ENCODE measurements at regions not wholly inside any gene's neighbourhood (a gene's known extent, or its start where the extent isn't known, plus 50 kb on each side); places are given as distances from the start of the nearest gene placed in this dataset.
A peak's percentile ranks its signal among the peaks of the same experiment; 100 is the strongest.
"Not testable (repeated sequence)": the region's sequence is repeated elsewhere in the genome, so short reads cannot be mapped to it uniquely, and the experiment has no call there.

DNA sequence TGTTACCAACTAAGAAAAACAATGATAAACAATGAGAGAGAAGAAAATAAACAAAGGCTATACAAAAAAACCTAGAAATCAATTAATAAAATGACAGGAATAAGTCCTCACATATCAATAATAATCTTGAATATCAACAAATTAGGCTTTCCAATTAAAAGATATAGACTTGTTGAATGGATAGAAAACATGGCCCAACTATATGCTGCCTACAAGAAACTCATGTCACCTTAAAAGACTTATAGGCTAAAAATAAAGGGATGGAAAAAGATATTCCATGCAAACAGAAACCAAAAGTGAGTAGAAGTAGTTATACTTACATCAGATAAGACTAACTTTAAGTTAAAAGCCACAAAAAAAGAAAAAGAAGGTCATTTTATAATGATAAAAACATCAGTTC, 183.9 kb downstream of the MYRFL start:
- no peak for ATAC-seq

DNA sequence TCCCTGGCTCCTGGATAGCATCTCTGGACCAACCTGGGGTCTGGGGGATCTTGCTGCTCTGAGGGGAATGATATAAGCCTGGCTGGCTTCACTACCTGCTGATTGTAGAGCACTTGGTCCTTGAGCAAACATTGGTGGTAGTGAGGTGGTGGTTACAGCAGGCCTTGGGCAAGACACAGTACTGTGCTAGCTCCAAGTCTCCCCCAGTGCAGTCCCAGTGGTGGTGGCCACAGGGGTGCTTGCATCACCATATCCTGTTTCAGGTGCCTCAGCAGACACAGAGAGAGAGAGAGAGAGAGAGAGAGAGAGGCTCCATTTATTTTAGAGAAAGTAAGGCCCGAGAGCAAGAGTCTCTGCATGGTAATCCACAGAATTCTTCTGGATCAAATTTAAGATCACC, 186.3 kb downstream of the MYRFL start:
- no peak for ATAC-seq

DNA sequence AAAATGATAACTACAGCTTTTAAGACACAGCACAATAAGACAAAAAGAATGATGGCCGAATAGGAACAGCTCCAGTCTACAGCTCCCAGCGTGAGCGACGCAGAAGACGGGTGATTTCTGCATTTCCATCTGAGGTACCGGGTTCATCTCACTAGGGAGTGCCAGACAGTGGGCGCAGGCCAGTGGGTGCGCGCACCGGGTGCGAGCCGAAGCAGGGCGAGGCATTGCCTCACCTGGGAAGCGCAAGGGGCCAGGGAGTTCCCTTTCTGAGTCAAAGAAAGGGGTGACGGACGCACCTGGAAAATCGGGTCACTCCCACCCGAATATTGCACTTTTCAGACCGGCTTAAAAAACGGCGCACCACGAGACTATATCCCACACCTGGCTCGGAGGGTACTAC, 188.0 kb downstream of the MYRFL start:
- ATAC-seq, result not testable (repeated sequence)

DNA sequence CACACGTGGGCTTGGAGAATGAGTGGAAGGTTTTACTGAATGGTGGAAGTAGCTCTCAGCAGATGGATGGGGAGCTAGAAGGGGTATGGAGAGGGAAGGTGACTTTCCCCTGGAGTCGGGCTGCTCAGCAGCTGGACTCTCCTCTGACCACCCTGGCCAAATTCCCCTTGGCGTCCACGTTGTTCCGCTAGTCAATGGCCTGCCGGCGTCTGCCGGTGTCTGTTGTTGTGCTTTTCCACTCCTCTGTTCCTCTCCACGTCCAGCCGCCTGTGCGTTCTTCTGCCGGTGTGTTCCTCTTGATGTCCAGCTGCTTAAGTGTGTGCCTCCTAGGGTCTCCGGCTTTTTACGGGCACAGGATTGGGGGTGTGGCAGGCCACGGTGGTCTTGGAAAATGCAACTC, 203.5 kb downstream of the MYRFL start:
- no peak for ATAC-seq

DNA sequence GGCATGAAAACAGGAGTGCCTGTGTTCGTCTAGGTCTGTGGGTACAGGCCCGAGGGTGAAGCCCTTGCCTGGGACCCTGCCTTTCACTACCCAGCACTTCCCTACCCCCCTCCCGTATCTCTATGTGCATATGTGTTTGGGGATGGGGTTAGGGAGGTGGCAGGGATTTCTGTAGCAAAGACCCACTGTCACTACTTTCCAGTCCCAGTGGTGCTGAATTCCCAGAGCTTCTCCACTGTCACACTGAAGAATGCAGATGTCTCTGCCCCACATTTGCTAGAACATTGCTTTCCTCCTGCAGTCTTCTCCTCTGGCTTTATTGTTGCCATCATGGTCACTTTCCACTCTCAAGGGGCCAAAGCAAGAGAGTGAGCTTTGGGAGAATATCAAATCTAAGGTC, 203.9 kb downstream of the MYRFL start:
- ATAC-seq, result peak; percentile 21

DNA sequence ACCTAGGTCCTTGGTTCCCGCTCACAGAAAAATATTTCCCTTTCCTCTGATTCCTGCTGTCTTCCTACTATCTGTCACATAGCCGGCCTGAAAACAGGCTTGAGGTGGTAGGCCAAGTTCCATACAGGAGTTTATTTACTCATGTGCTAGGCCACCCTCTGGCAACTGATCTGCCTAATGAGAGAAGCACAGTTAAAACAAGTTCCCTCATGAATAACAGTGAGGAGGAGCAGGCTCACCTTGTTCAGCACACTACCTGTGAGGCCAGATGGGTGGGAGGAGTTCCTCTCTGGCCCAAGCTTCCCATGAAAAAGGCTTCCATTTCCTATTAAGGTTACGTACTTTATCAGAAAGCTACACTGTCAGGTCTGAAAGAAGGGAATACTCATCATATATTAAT, 206.0 kb downstream of the MYRFL start:
- peak; percentile 98 for ATAC-seq

DNA sequence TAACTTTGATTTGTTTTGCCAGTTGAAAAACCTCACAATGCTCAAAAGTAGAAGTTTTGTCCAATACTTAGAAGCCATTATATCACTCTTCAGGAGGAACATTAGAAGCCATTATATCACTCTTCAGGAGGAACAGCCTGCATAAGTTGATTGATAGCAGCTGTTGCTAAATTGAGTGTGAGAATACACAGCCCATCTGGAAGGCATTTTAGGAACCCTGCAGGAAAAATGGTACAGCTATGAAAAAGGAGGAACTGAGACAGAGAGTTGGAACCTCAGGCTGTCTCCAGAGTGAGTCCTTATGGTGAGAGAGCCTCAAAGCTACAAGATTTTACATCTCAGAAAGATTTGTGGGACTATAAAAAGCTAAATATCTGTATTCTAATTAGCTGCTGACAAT, 207.0 kb downstream of the MYRFL start:
- ATAC-seq, result no peak

DNA sequence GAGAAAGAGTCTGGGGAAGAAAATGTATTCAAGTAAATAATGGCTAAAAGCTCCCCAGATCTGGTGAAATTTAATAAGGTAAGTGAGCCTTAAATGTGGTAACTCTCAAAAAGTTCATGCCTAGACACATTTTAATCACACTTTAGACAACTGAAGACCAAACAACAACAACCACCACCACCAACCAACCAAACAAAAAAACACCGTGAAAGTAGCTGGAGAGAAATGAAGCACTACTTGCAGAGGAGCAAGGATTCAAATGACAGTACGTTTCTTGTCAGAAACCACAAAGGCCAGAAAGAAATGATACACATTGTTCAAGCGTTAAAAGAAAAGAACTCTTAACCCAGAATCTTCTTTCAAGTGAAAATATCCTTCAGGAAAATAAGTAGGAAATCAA, 208.3 kb downstream of the MYRFL start:
- ATAC-seq, result no peak

DNA sequence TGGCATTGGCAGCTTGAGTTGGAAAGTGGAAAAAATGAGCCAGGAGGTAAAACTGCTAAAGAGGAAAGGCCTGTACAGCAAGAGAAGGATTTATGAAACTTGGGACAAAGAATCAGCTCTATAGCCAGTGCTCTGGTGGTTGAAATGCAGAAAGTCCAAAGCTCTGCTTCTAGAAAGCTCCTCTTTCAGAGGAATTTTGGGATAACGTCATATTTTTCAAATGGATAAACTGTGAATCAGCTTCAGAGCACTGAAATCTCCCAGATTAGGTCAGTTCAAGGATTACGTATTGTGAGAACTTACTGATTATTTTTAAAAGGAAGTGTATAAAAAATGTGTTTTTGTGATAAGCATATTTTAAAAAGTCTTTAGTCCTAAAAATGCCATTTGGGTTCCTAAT, 203.1 kb upstream of the CNOT2 start:
- no peak for ATAC-seq

DNA sequence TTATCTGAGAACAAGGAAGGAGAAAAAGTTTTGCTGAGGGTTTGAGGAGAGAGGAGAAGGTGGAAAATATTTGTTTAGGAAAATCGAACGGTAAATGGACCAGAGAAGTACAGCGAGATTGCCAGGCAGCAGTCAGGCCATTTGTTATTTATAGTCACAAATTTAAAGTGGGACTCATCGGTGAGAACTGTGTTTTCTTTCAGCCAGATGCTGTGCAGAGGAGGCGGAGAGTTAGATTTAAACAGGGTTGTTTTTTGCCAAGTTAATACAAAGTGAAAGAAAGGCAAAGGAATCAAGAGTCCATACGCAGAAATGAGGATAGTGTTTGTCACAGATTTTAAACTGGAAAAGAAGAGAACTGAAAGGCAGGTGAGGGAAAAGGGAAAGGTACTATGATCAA, 200.6 kb upstream of the CNOT2 start:
- ATAC-seq, result no peak

DNA sequence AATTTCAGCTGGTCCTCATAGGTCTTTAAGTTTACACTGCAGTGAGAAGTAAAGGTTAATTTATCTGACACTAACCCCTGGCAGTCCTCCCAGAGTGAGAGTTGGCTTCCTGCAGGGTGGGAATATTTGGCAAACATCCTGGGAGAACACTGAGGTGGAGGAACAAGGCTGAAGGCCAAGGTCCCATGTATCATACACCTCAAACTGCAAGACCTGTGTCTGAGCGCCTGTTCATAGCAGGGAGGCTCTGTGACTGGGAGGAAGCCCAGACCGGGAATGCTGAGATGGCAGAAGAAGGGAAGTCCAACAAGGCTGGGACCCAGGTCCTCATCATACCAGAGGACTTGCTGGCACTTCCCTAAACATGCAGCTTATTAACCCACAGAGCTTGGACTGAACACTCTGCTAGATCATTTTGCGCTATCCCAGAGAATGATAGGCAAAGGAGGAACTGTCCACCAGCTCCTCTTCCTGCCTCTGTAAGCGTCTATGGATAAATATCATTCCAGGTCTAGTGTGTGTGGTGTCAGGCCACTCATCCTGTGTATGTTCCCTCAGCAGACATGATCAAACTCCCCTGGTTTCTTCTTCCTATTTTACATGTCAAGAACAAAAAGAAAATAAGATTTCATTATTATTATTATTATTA, 199.6 kb upstream of the CNOT2 start:
- ATAC-seq, result peak; percentile 20

DNA sequence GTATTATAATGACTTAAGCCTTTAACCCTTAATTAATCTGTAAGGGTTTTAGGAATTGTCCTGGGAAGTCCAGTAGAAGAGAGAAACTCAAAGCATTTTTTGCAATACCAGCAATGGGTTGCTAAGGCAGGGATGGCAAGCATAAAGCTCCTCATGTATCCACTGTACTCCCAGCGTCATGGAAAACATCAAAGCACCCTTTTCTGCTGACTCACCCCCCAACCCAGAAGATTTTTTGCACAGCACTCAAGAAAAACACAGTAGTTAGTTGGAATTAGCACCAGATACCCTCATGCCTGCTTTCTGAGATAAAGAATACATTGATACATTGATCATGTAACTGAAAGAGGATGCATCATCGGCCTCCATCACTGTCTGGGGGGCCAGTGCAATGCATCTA, 199.1 kb upstream of the CNOT2 start:
- no peak for ATAC-seq

DNA sequence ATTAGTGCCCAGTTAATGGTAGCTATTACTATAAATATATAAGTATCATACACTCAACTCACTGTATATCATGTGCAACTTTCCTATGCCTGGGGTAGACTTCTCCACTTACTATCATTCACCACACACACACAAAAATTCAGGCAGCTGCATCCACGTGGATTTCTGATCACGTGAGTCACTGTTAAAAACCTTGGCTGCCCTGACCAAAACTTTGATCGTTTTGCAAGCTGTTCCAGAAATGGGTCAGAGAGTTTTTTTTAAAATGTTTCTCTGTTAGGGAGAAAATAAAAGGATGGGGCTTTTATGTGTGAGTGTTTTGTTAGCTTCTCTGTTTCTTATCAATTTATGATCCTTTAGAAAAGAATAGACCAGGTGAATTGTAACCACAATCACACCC, 198.2 kb upstream of the CNOT2 start:
- ATAC-seq, result no peak

DNA sequence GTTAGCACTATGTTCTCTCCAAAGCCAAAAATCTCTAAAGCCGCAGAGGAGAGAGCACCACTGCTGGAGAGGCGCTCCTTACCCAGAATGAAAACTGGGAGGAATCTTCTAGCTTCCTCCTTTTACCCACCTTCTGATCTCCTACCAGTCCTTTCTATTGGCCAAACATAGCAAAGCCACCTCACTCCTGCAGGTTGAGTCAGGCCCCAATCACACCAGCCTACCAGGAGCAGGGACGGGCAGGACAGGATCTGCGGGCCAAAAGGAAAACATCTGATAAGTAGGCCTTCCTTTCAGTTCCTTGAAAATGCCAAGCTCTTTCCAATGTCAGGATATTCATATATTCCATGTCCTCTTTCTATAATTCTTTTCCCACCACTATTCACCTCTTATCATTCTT, 197.7 kb upstream of the CNOT2 start:
- no peak for ATAC-seq

DNA sequence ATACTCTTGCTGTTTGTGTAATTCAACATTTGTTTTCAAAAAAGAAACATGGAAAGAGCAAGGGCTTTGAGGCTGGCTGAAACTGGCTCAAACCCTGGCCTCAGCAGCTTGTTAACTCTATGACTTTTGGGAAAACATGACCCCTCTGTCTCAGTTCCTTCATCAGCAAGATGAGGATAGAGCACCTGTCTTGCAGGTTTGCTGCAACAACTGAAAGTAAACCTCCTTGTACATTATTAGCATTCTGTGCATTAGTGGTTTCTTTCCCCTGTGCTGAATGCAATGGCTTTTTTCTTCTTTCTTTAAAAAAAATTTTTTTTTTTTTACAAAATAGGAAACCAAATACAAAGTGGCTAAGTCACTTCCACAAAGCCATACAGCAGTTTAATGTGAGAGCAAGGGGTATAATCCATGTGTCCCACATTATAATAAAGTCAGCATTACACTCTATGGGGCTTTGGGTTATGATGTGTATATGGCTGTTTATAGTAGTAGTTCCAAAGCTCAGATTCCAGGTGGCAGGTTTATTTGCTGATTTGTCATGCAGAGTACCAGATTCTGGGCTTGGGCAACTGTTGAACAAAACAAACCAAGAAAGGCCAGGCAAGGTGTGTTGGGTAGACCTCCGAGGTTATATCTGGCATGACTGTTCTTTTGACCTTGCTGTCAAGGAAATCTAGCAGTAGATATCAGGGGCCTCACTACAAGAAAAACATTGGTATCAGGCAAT, 194.5 kb upstream of the CNOT2 start:
- no peak for ATAC-seq

DNA sequence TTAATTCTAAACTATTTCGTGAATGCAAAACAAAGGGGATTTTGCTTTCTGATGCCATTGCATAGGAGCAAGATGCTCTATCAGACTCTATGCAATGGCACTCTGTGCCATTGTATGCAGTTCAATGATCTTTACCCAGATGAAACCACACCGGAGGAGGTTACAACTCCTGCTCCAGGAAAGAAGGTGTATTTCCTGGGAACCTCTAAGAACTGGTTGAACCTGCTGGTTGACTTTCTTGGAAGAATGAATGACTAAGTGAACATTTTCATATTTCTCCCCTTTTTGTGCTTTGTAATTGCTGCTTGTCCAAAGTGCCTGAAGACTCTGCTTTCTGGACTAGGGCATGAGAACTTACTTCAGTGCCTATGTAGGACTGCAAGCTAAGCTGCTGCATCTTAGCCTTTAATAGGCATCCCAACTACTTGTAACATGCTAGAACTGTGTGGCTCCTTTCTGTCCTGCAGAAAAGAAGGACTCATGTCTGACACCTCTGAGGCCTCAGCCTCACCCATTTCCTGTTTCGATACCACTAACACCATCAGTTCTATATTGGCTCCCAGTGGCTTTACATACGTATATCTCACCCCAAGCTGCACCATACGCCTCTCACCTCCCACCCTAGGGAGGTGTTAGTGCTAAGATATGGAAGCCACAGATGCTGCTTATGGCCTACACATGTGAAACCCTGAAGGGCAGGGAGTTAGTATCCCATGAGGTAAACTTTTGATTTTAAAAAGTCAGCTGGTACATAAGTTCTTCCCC, 193.5 kb upstream of the CNOT2 start:
- peak; percentile 88 for ATAC-seq

DNA sequence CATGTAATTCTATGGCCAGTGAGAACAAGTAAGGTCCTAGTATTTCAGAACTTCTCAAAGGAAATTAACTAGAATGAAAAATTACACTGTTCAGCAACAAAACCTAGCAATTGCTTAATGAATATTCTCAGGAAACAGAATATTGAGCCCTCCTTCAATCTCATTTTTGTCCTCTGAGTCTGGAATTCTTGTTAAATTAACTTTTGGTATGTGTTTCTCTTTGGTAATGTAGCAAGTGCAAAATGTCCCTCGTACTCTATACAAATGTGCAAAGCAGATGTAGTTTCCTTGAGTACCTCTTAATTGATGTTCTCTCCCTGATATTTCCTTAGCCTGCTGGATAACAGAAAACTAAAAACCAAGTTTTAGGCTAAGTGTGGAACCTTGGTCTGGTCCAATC, 190.8 kb upstream of the CNOT2 start:
- ATAC-seq, result no peak

DNA sequence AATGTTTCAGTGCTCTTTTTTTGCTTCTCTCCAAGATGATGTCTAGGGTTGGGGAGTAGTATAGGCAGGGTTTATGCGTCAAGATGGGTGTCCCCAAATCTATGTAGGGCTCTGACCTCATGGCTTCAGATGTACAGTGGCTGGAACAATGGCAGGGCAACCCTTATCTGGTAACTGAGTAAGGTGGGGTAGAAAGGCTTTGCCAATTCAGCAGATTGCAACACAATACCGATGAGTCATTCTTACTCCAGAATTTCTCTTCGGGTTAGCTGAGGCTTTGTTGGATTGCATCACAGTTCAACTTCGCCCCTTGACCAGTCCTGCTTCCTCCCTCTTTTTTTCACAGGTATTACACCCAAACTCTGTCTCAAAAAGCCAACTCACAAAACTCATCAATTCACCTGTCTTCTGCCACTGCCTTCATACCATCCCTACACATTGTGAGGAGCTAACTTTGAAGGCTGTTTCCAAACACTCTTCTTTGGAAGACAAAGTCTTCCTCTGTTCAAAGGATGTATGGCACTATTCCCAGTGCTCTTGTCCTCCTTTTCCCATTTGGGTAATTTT, 190.2 kb upstream of the CNOT2 start:
- peak; percentile 81 for ATAC-seq

DNA sequence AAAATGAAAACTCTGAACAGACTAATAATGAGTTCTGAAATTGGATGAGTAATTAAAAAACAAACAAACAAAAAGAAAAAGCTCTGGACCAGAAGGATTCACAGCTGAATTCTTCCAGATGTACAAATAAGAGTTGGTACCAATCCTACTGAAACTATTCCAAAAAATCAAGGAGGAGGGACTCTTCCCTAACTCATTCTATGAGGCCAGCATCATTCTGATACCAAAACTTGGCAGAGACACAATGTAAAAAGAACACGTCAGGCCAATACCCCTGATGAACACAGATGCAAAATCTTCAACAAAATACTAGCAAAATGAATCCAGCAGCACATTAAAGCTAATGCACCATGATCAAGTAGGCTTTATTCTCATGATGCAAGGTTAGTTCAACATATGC, 183.9 kb upstream of the CNOT2 start:
- ATAC-seq, result no peak

DNA sequence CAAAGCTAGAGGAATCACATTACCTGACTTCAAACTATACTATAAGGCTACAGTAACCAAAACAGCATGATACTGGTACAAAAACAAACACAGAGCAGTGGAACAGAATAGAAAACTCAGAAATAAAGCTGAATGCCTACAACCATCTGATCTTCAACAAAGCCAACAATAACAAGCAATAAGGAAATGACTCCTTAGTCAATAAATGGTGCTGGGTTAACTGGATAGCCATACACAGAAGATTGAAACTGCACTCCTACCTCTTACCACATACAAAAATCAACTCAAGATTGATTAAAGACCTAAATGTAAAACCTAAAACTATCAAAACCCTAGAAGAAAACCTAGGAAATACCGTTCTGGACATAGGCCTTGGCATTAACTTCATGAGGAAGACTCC, 182.6 kb upstream of the CNOT2 start:
- ATAC-seq, result no peak

DNA sequence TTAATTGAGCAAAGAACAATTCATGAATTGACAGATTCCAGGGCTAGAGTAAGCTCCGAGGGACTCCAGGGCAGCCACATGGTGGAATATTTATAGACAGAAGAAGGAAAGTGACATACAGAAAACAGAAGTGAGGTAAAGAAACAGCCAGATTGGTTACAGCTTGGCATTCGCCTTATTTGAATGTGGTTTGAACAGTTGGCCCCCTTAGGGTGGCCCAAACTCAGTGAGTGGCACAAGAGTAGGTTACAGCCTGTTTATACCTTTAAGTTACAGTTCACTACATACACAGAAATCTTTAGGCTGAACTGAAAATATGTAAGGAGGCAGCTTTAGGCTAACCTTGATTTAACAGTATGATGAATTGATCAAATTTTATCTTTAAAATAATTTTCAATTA, 174.5 kb upstream of the CNOT2 start:
- ATAC-seq, result no peak

DNA sequence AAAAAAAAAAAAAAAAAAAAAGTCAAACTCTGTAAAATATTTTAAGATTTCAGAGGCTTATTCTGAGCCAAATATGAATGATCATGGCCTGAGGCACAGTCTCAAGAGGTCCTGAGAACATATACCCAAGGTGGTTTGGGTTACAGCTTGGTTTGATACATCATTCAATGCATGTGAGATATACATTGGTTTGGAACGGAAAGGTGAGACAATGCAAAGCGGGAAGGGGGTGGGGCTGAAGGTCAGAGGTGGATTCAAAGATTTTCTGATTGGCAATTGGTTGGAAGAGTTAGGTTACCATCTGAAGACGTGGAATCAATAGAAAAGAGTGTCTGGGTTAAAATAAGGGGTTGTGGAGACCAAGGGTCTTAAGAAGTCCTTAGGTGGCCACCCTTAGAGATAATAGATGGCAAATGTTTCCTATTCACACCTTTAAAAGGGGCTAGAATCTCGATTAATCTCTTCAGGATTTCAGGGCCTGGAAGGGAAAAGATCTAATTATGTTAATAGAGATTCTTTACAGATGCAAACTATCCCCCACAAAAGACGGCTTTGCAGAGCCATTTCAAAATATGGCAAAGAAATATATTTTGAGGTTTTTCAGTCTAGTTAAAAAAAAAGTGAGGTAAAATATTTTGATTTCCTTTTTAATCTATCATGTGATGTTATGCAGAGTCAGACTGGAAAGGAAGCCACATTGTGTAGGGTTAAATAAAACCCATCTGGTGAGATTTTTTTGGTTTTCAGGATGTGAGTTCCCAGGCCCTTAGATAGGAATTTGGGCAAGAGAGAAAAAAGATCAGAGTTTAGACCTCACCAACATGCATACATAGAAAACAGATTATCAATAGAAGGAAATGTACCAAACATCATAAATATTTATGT, 173.8 kb upstream of the CNOT2 start:
- ATAC-seq, result no peak

Measured in esophagus mucosa (tissue), 1 donor.